ENCODE measurements at regions not wholly inside any gene's neighbourhood (a gene's known extent, or its start where the extent isn't known, plus 50 kb on each side); places are given as distances from the start of the nearest gene placed in this dataset.

- POLR2A ChIA-PET, result no interaction called here
- CTCF ChIA-PET, result interaction anchor here (1.2 kb wide), 1 partner anchor 8 kb away, joined by 4 read pairs; no protein-coding TSS in a partner anchor
- Histone ChIP-seq H3K27me3 (ENCODE audit: insufficient read depth, low read length, poor library complexity, severe bottlenecking) (no peaks in the 10 kb centered on the region), H3K4me3 (ENCODE audit: low read length) (no peak overlapping the region), H3K4me1 (ENCODE audit: insufficient read depth, low read length) (no peaks in the 10 kb centered on the region), H3K36me3 (ENCODE audit: insufficient read depth, low read length) (no peaks in the 10 kb centered on the region), H3K27ac (ENCODE audit: low read depth, low read length) (no peak overlapping the region), H3K9me3 (ENCODE audit: low read length) (no peaks in the 10 kb centered on the region)
- DNase-seq, result no peak
- H3K4me1 Mint-ChIP-seq, result no peaks in the 10 kb centered on the region
- no peaks in the 10 kb centered on the region for H3K36me3 Mint-ChIP-seq
- no peak overlapping the region for H3K4me3 Mint-ChIP-seq
- no peaks in the 10 kb centered on the region for H3K27me3 Mint-ChIP-seq
- no peak overlapping the region for H3K27ac Mint-ChIP-seq
- H3K9me3 Mint-ChIP-seq, result peaks cover 0 to 15% (median 2%) of the 10 kb centered on the region in 5 donors
These were observed 534.2 kb upstream of the RGS18 start for GRCh38 chr1:191624044-191624443.

GRCh38 chr1:191629836-191630235 is 528.4 kb upstream of the RGS18 start:
- H3K36me3 ChIP-seq (ENCODE audit: insufficient read depth, low read length), result no peaks in the 10 kb centered on the region
- ChIA-PET POLR2A (no interaction called here), CTCF (no interaction called here)
- no peaks in the 10 kb centered on the region for H3K4me1 Mint-ChIP-seq
- no peaks in the 10 kb centered on the region for H3K27me3 Mint-ChIP-seq
- no peaks in the 10 kb centered on the region for H3K27me3 ChIP-seq (ENCODE audit: insufficient read depth, low read length, poor library complexity, severe bottlenecking)
- DNase-seq, result no peak
- no peak overlapping the region for H3K4me3 Mint-ChIP-seq
- H3K4me3 ChIP-seq (ENCODE audit: low read length), result no peak overlapping the region
- H3K27ac ChIP-seq (ENCODE audit: low read depth, low read length), result no peak overlapping the region
- H3K36me3 Mint-ChIP-seq, result no peaks in the 10 kb centered on the region
- H3K9me3 Mint-ChIP-seq, result peaks cover 2 to 21% (median 15%) of the 10 kb centered on the region in 5 donors
- H3K4me1 ChIP-seq (ENCODE audit: insufficient read depth, low read length), result no peaks in the 10 kb centered on the region
- no peaks in the 10 kb centered on the region for H3K9me3 ChIP-seq (ENCODE audit: low read length)
- no peak overlapping the region for H3K27ac Mint-ChIP-seq

GRCh38 chr1:191634801-191635508 is 523.3 kb upstream of the RGS18 start:
- ChIA-PET CTCF (no interaction called here), POLR2A (no interaction called here)
- Mint-ChIP-seq H3K27me3 (no peaks in the 10 kb centered on the region), H3K4me1 (no peaks in the 10 kb centered on the region), H3K27ac (no peak overlapping the region), H3K9me3 (peaks cover 7 to 21% (median 16%) of the 10 kb centered on the region in 5 donors), H3K4me3 (no peak overlapping the region), H3K36me3 (no peaks in the 10 kb centered on the region)
- no peak overlapping the region for H3K27ac ChIP-seq (ENCODE audit: low read depth, low read length)
- no peaks in the 10 kb centered on the region for H3K4me1 ChIP-seq (ENCODE audit: insufficient read depth, low read length)
- no peak for DNase-seq
- no peaks in the 10 kb centered on the region for H3K9me3 ChIP-seq (ENCODE audit: low read length)
- H3K4me3 ChIP-seq (ENCODE audit: low read length), result no peak overlapping the region
- no peaks in the 10 kb centered on the region for H3K36me3 ChIP-seq (ENCODE audit: insufficient read depth, low read length)
- no peaks in the 10 kb centered on the region for H3K27me3 ChIP-seq (ENCODE audit: insufficient read depth, low read length, poor library complexity, severe bottlenecking)

GRCh38 chr1:191636345-191636744 is 521.9 kb upstream of the RGS18 start:
- Histone ChIP-seq H3K27me3 (ENCODE audit: insufficient read depth, low read length, poor library complexity, severe bottlenecking) (no peaks in the 10 kb centered on the region), H3K27ac (ENCODE audit: low read depth, low read length) (no peak overlapping the region), H3K4me3 (ENCODE audit: low read length) (no peak overlapping the region), H3K9me3 (ENCODE audit: low read length) (no peaks in the 10 kb centered on the region), H3K4me1 (ENCODE audit: insufficient read depth, low read length) (no peaks in the 10 kb centered on the region), H3K36me3 (ENCODE audit: insufficient read depth, low read length) (no peaks in the 10 kb centered on the region)
- no peak for DNase-seq
- Mint-ChIP-seq H3K27ac (no peak overlapping the region), H3K9me3 (peaks cover 4 to 23% (median 11%) of the 10 kb centered on the region in 5 donors), H3K4me1 (no peaks in the 10 kb centered on the region), H3K4me3 (no peak overlapping the region), H3K36me3 (no peaks in the 10 kb centered on the region), H3K27me3 (no peaks in the 10 kb centered on the region)
- CTCF ChIA-PET, result no interaction called here
- POLR2A ChIA-PET, result no interaction called here

GRCh38 chr1:191641420-191642260 is 516.6 kb upstream of the RGS18 start:
- POLR2A ChIA-PET, result no interaction called here
- Mint-ChIP-seq H3K27me3 (no peaks in the 10 kb centered on the region), H3K4me3 (no peak overlapping the region), H3K36me3 (no peaks in the 10 kb centered on the region), H3K4me1 (no peaks in the 10 kb centered on the region), H3K27ac (no peak overlapping the region), H3K9me3 (peaks cover 2 to 18% (median 8%) of the 10 kb centered on the region in 5 donors)
- CTCF ChIA-PET, result no interaction called here
- Histone ChIP-seq H3K27me3 (ENCODE audit: insufficient read depth, low read length, poor library complexity, severe bottlenecking) (no peaks in the 10 kb centered on the region), H3K4me1 (ENCODE audit: insufficient read depth, low read length) (no peaks in the 10 kb centered on the region), H3K27ac (ENCODE audit: low read depth, low read length) (no peak overlapping the region), H3K36me3 (ENCODE audit: insufficient read depth, low read length) (no peaks in the 10 kb centered on the region), H3K4me3 (ENCODE audit: low read length) (no peak overlapping the region), H3K9me3 (ENCODE audit: low read length) (no peaks in the 10 kb centered on the region)
- no peak for DNase-seq

- no peak overlapping the region for H3K27ac Mint-ChIP-seq
- Histone ChIP-seq H3K36me3 (ENCODE audit: insufficient read depth, low read length) (no peaks in the 10 kb centered on the region), H3K27ac (ENCODE audit: low read depth, low read length) (no peak overlapping the region), H3K27me3 (ENCODE audit: insufficient read depth, low read length, poor library complexity, severe bottlenecking) (no peaks in the 10 kb centered on the region), H3K9me3 (ENCODE audit: low read length) (no peaks in the 10 kb centered on the region), H3K4me1 (ENCODE audit: insufficient read depth, low read length) (no peaks in the 10 kb centered on the region), H3K4me3 (ENCODE audit: low read length) (no peak overlapping the region)
- no peaks in the 10 kb centered on the region for H3K27me3 Mint-ChIP-seq
- H3K4me3 Mint-ChIP-seq, result no peak overlapping the region
- DNase-seq, result no peak
- H3K9me3 Mint-ChIP-seq, result peaks cover 2 to 18% (median 8%) of the 10 kb centered on the region in 5 donors
- POLR2A ChIA-PET, result no interaction called here
- no peaks in the 10 kb centered on the region for H3K36me3 Mint-ChIP-seq
- H3K4me1 Mint-ChIP-seq, result no peaks in the 10 kb centered on the region
- CTCF ChIA-PET, result no interaction called here
These were observed 515.2 kb upstream of the RGS18 start for GRCh38 chr1:191643060-191643459.

- Mint-ChIP-seq H3K36me3 (no peaks in the 10 kb centered on the region), H3K4me1 (no peaks in the 10 kb centered on the region), H3K9me3 (peaks cover 0 to 18% (median 5%) of the 10 kb centered on the region in 5 donors), H3K27ac (no peak overlapping the region), H3K27me3 (no peaks in the 10 kb centered on the region), H3K4me3 (no peak overlapping the region)
- H3K36me3 ChIP-seq (ENCODE audit: insufficient read depth, low read length), result no peaks in the 10 kb centered on the region
- H3K27ac ChIP-seq (ENCODE audit: low read depth, low read length), result no peak overlapping the region
- no peak for DNase-seq
- no peaks in the 10 kb centered on the region for H3K27me3 ChIP-seq (ENCODE audit: insufficient read depth, low read length, poor library complexity, severe bottlenecking)
- H3K4me3 ChIP-seq (ENCODE audit: low read length), result no peak overlapping the region
- CTCF ChIA-PET, result no interaction called here
- H3K9me3 ChIP-seq (ENCODE audit: low read length), result no peaks in the 10 kb centered on the region
- POLR2A ChIA-PET, result no interaction called here
- no peaks in the 10 kb centered on the region for H3K4me1 ChIP-seq (ENCODE audit: insufficient read depth, low read length)
These were observed 509.3 kb upstream of the RGS18 start for GRCh38 chr1:191648939-191649338.

- Histone ChIP-seq H3K4me1 (ENCODE audit: insufficient read depth, low read length) (no peaks in the 10 kb centered on the region), H3K36me3 (ENCODE audit: insufficient read depth, low read length) (no peaks in the 10 kb centered on the region), H3K9me3 (ENCODE audit: low read length) (no peaks in the 10 kb centered on the region), H3K27ac (ENCODE audit: low read depth, low read length) (no peak overlapping the region), H3K27me3 (ENCODE audit: insufficient read depth, low read length, poor library complexity, severe bottlenecking) (no peaks in the 10 kb centered on the region), H3K4me3 (ENCODE audit: low read length) (no peak overlapping the region)
- Mint-ChIP-seq H3K9me3 (peaks cover 2 to 12% (median 4%) of the 10 kb centered on the region in 5 donors), H3K4me1 (no peaks in the 10 kb centered on the region), H3K27ac (no peak overlapping the region), H3K4me3 (no peak overlapping the region), H3K36me3 (no peaks in the 10 kb centered on the region), H3K27me3 (no peaks in the 10 kb centered on the region)
- ChIA-PET CTCF (no interaction called here), POLR2A (no interaction called here)
- no peak for DNase-seq
These were observed 496.2 kb upstream of the RGS18 start for GRCh38 chr1:191662051-191662450.
